Sigmoid colon (tissue), 6 donors: ENCODE measurements at regions not wholly inside any gene's neighbourhood (a gene's known extent, or its start where the extent isn't known, plus 50 kb on each side); places are given as distances from the start of the nearest gene placed in this dataset.

Source experiments
- DNase-seq: peaks from one replicate; pipeline ENCODE4 v3.0.0-alpha.2; 2019
- H3K27ac ChIP-seq, 4 donors: fragments of 200-600 bp; sonication (generic); one replicate each; pipeline ENCODE4 v1.5.1; 2016 to 2019; ENCODE audit warnings: mild to moderate bottlenecking in 1 of 4
- H3K27me3 ChIP-seq, 3 donors: fragments of 200-600 bp; sonication (generic); one replicate each; pipeline ENCODE4 v1.5.1; 2019; ENCODE audit warnings: mild to moderate bottlenecking in 1 of 3
- H3K36me3 ChIP-seq, 4 donors: fragments of 200-600 bp; sonication (generic); one replicate each; pipeline ENCODE4 v1.5.1; 2016 to 2019
- H3K4me1 ChIP-seq, 4 donors: fragments of 200-600 bp; sonication (generic); one replicate each; pipeline ENCODE4 v1.5.1; 2017 to 2019
- H3K4me3 ChIP-seq, 4 donors: fragments of 200-600 bp; sonication (generic); one replicate each; pipeline ENCODE4 v1.5.1; 2017 to 2019; ENCODE audit warnings: mild to moderate bottlenecking in 2 of 4, moderate library complexity in 1 of 4
- H3K9me3 ChIP-seq, 4 donors: fragments of 200-600 bp in 3 of 4; sonication (generic) in 3 of 4; one replicate each; pipeline versions ENCODE4 v1.5.1 to v1.6.1; 2013 to 2019
- CTCF ChIP-seq, 4 experiments: fragments of 450-650 bp in 3 of 4; fragments of 200-600 bp in 1 of 4; IDR thresholded peaks; one replicate each; pipeline ENCODE4 v1.5.1; 2016 to 2019; ENCODE audit warnings: antibody characterized with exemption in 4 of 4, mild to moderate bottlenecking in 3 of 4, moderate library complexity in 2 of 4
- EP300 ChIP-seq, 4 donors: sonication (generic); formaldehyde crosslinking; IDR thresholded peaks; one replicate each; pipeline ENCODE4 v1.6.1; 2017; ENCODE audit warnings: antibody characterized with exemption in 4 of 4
- POLR2A ChIP-seq, 2 donors: fragments of 450-650 bp; IDR thresholded peaks; one replicate each; pipeline ENCODE4 v1.6.1; 2016; ENCODE audit warnings: antibody characterized with exemption in 2 of 2, mild to moderate bottlenecking in 2 of 2, moderate library complexity in 2 of 2
- POLR2AphosphoS5 ChIP-seq, 4 donors: sonication (generic); formaldehyde crosslinking; IDR thresholded peaks; one replicate each; pipeline ENCODE4 v1.6.1; 2017; ENCODE audit warnings: antibody characterized with exemption in 4 of 4
- WGBS, 2 donors: extraction: QIAGEN DNeasy Blood & Tissue Kit; methylation state at CpG; one replicate each; pipeline ENCODE4 v1.1.7; 2013; 5-methylcytosine and 5-hydroxymethylcytosine counted together
- intact Hi-C: fragments of 100-400 bp; cut with DNase I; formaldehyde crosslinking; loops from one replicate; pipeline ENCODE4 v1.15.1; 2023
- donor health status: healthy with polysubstance abuse.
- donor health status: healthy.

- intact Hi-C loops = loop anchor here (5.0 kb wide), 2 partner anchors 113 to 978 kb away; partner anchors contain the start of genes LKAAEAR1, OPRL1 and YTHDF1
- TF ChIP-seq CTCF (IDR thresholded peaks at IDR 0.05) (no peak), EP300 (IDR thresholded peaks at IDR 0.05) (no peak), POLR2A (IDR thresholded peaks at IDR 0.05) (no peak), POLR2AphosphoS5 (IDR thresholded peaks at IDR 0.05) (no peak)
- peaks cover 0 to 28% (median 19%) of the 10 kb centered on the region in 4 donors for H3K4me1 ChIP-seq
- H3K36me3 ChIP-seq = no peaks in the 10 kb centered on the region
- DNase-seq = no peak
- H3K9me3 ChIP-seq = no peaks in the 10 kb centered on the region
- WGBS, 2 donors = 80 to 86% methylated on average over 19 of the region's 19 CpGs
- H3K27me3 ChIP-seq = peaks cover 0 to 17% (median 10%) of the 10 kb centered on the region in 3 donors
- no peak overlapping the region for H3K4me3 ChIP-seq
- no peak overlapping the region for H3K27ac ChIP-seq
Observed at GRCh38 chr20:63104312-63105181, 97.8 kb upstream of the BHLHE23 start.

GRCh38 chr20:63103402-63104311, 96.9 kb upstream of the BHLHE23 start:
- Histone ChIP-seq H3K4me3 (no peak overlapping the region), H3K4me1 (peaks cover 0 to 28% (median 19%) of the 10 kb centered on the region in 4 donors), H3K9me3 (no peaks in the 10 kb centered on the region), H3K27ac (no peak overlapping the region), H3K27me3 (peaks cover 0 to 25% (median 11%) of the 10 kb centered on the region in 3 donors), H3K36me3 (no peaks in the 10 kb centered on the region)
- whole genome bisulfite sequencing, 2 donors = 62 to 73% methylated on average over 21 of the region's 21 CpGs
- intact Hi-C loops = loop anchor here (5.0 kb wide), 1 partner anchor 979 kb away; the partner anchor contains the start of genes LKAAEAR1 and OPRL1
- no peak for DNase-seq
- TF ChIP-seq EP300 (IDR thresholded peaks at IDR 0.05) (no peak), POLR2AphosphoS5 (IDR thresholded peaks at IDR 0.05) (no peak), CTCF (IDR thresholded peaks at IDR 0.05) (no peak), POLR2A (IDR thresholded peaks at IDR 0.05) (no peak)

- DNase-seq = peak; percentile 81
- WGBS, 2 donors = 4% methylated on average over 55 of the region's 55 CpGs
- no peaks in the 10 kb centered on the region for H3K36me3 ChIP-seq
- H3K4me1 ChIP-seq = peaks cover 0 to 28% (median 19%) of the 10 kb centered on the region in 4 donors
- H3K27me3 ChIP-seq = peaks cover 0 to 32% (median 11%) of the 10 kb centered on the region in 3 donors
- TF ChIP-seq EP300 (IDR thresholded peaks at IDR 0.05) (no peak), POLR2A (IDR thresholded peaks at IDR 0.05) (no peak), CTCF (IDR thresholded peaks at IDR 0.05) (no peak)
- H3K4me3 ChIP-seq = peak overlapping the region; percentile 12 to 66 (median 57)
- no peaks in the 10 kb centered on the region for H3K9me3 ChIP-seq
- peak overlapping the region; percentile 56 to 76 (median 58) for H3K27ac ChIP-seq
- intact Hi-C loops = loop anchor here (5.0 kb wide), 1 partner anchor 979 kb away; the partner anchor contains the start of genes LKAAEAR1 and OPRL1
Observed at GRCh38 chr20:63102721-63103375, 96.1 kb upstream of the BHLHE23 start.
